ENCODE measurements at regions not wholly inside any gene's neighbourhood (a gene's known extent, or its start where the extent isn't known, plus 50 kb on each side); places are given as distances from the start of the nearest gene placed in this dataset.

GRCh38 chr10:76649254-76649653 lies 988.4 kb downstream of the KCNMA1 start:
- FAIRE-seq (no peak), DNase-seq (ENCODE audit: low read depth) (no peak)
- no peak for TF ChIP-seq CTCF (IDR thresholded peaks at IDR 0.05; ENCODE audit: insufficient read depth, low read depth, low read length)
- no peak for TF ChIP-seq EZH2 (IDR thresholded peaks at IDR 0.05; ENCODE audit: insufficient read depth, low read length)
- H3K4me1 ChIP-seq (ENCODE audit: insufficient read depth, low read length): peaks cover 3% of the 10 kb centered on the region
- H3K9ac ChIP-seq (ENCODE audit: low read length): no peak overlapping the region
- no peaks in the 10 kb centered on the region for H3K9me3 ChIP-seq (ENCODE audit: insufficient read depth, low read depth, low read length)
- no peaks in the 10 kb centered on the region for H4K20me1 ChIP-seq (ENCODE audit: insufficient read depth, low read length)
- Mint-ChIP-seq H3K4me3 (ENCODE audit: unreplicated experiment) (no peak overlapping the region), H3K9me3 (ENCODE audit: unreplicated experiment) (no peaks in the 10 kb centered on the region), H3K4me1 (ENCODE audit: low read depth, unreplicated experiment) (peaks cover 9% of the 10 kb centered on the region), H3K27ac (ENCODE audit: unreplicated experiment) (no peak overlapping the region), H3K36me3 (ENCODE audit: low read depth, unreplicated experiment) (no peaks in the 10 kb centered on the region), H3K27me3 (ENCODE audit: low read depth, unreplicated experiment) (no peaks in the 10 kb centered on the region)
- H3K4me2 ChIP-seq (ENCODE audit: low read length): no peak overlapping the region
- H3K27me3 ChIP-seq (ENCODE audit: insufficient read depth, low read length): no peaks in the 10 kb centered on the region
- no peak overlapping the region for H2AFZ ChIP-seq (ENCODE audit: low read depth, low read length)
- no peak overlapping the region for H3K27ac ChIP-seq (ENCODE audit: low read depth, low read length)
- no peak overlapping the region for H3K4me3 ChIP-seq (ENCODE audit: insufficient read depth, low read depth, low read length)
- no peaks in the 10 kb centered on the region for H3K79me2 ChIP-seq (ENCODE audit: insufficient read depth, low read length)
- no peaks in the 10 kb centered on the region for H3K36me3 ChIP-seq (ENCODE audit: insufficient read depth, low read length)

- H3K4me1 Mint-ChIP-seq (ENCODE audit: low read depth, unreplicated experiment): peaks cover 14% of the 10 kb centered on the region
- Histone ChIP-seq H2AFZ (ENCODE audit: low read depth, low read length) (no peak overlapping the region), H3K4me3 (ENCODE audit: insufficient read depth, low read depth, low read length) (no peak overlapping the region), H3K9ac (ENCODE audit: low read length) (no peak overlapping the region), H4K20me1 (ENCODE audit: insufficient read depth, low read length) (no peaks in the 10 kb centered on the region), H3K27ac (ENCODE audit: low read depth, low read length) (no peak overlapping the region), H3K27me3 (ENCODE audit: insufficient read depth, low read length) (no peaks in the 10 kb centered on the region), H3K4me2 (ENCODE audit: low read length) (no peak overlapping the region), H3K9me3 (ENCODE audit: insufficient read depth, low read depth, low read length) (no peaks in the 10 kb centered on the region), H3K36me3 (ENCODE audit: insufficient read depth, low read length) (no peaks in the 10 kb centered on the region), H3K4me1 (ENCODE audit: insufficient read depth, low read length) (peaks cover 3% of the 10 kb centered on the region), H3K79me2 (ENCODE audit: insufficient read depth, low read length) (no peaks in the 10 kb centered on the region)
- H3K36me3 Mint-ChIP-seq (ENCODE audit: low read depth, unreplicated experiment): no peaks in the 10 kb centered on the region
- no peak overlapping the region for H3K27ac Mint-ChIP-seq (ENCODE audit: unreplicated experiment)
- TF ChIP-seq CTCF (IDR thresholded peaks at IDR 0.05; ENCODE audit: insufficient read depth, low read depth, low read length): no peak
- TF ChIP-seq EZH2 (IDR thresholded peaks at IDR 0.05; ENCODE audit: insufficient read depth, low read length): no peak
- H3K9me3 Mint-ChIP-seq (ENCODE audit: unreplicated experiment): no peaks in the 10 kb centered on the region
- FAIRE-seq (no peak), DNase-seq (ENCODE audit: low read depth) (peak; percentile 60)
- H3K4me3 Mint-ChIP-seq (ENCODE audit: unreplicated experiment): no peak overlapping the region
- no peaks in the 10 kb centered on the region for H3K27me3 Mint-ChIP-seq (ENCODE audit: low read depth, unreplicated experiment)
These were observed 990.3 kb downstream of the KCNMA1 start for GRCh38 chr10:76647301-76647700.

GRCh38 chr10:76645341-76645740 lies 992.3 kb downstream of the KCNMA1 start:
- no peak for DNase-seq (ENCODE audit: low read depth)
- H3K4me1 ChIP-seq (ENCODE audit: insufficient read depth, low read length): peaks cover 3% of the 10 kb centered on the region
- no peak overlapping the region for H3K9ac ChIP-seq (ENCODE audit: low read length)
- TF ChIP-seq CTCF (IDR thresholded peaks at IDR 0.05; ENCODE audit: insufficient read depth, low read depth, low read length) (no peak), EZH2 (IDR thresholded peaks at IDR 0.05; ENCODE audit: insufficient read depth, low read length) (no peak)
- no peaks in the 10 kb centered on the region for H3K79me2 ChIP-seq (ENCODE audit: insufficient read depth, low read length)
- no peaks in the 10 kb centered on the region for H3K36me3 Mint-ChIP-seq (ENCODE audit: low read depth, unreplicated experiment)
- H4K20me1 ChIP-seq (ENCODE audit: insufficient read depth, low read length): no peaks in the 10 kb centered on the region
- H3K27ac ChIP-seq (ENCODE audit: low read depth, low read length): no peak overlapping the region
- peaks cover 14% of the 10 kb centered on the region for H3K4me1 Mint-ChIP-seq (ENCODE audit: low read depth, unreplicated experiment)
- no peak overlapping the region for H3K4me2 ChIP-seq (ENCODE audit: low read length)
- H3K9me3 ChIP-seq (ENCODE audit: insufficient read depth, low read depth, low read length): no peaks in the 10 kb centered on the region
- no peak overlapping the region for H3K4me3 Mint-ChIP-seq (ENCODE audit: unreplicated experiment)
- peaks cover 2% of the 10 kb centered on the region for H3K27me3 Mint-ChIP-seq (ENCODE audit: low read depth, unreplicated experiment)
- no peaks in the 10 kb centered on the region for H3K36me3 ChIP-seq (ENCODE audit: insufficient read depth, low read length)
- H2AFZ ChIP-seq (ENCODE audit: low read depth, low read length): no peak overlapping the region
- no peak for FAIRE-seq
- no peaks in the 10 kb centered on the region for H3K9me3 Mint-ChIP-seq (ENCODE audit: unreplicated experiment)
- H3K27ac Mint-ChIP-seq (ENCODE audit: unreplicated experiment): no peak overlapping the region
- H3K27me3 ChIP-seq (ENCODE audit: insufficient read depth, low read length): no peaks in the 10 kb centered on the region
- no peak overlapping the region for H3K4me3 ChIP-seq (ENCODE audit: insufficient read depth, low read depth, low read length)
